Astrocyte of the spinal cord (primary cell): ENCODE measurements at regions not wholly inside any gene's neighbourhood (a gene's known extent, or its start where the extent isn't known, plus 50 kb on each side); places are given as distances from the start of the nearest gene placed in this dataset.

Source experiments
- DNase-seq: peaks from one replicate; pipeline ENCODE4 v3.0.0; 2011; ENCODE audit warnings: low read depth, low spot score
- H3K4me3 ChIP-seq: 2 replicates; pipeline ENCODE4 v1.5.1; 2011; ENCODE audit warnings: low read depth, mild to moderate bottlenecking, low read length, moderate library complexity
- CTCF ChIP-seq: IDR thresholded peaks from 2 replicates; pipeline ENCODE4 v1.5.1; 2012; ENCODE audit warnings: low read depth, mild to moderate bottlenecking, low read length, inconsistent platforms
- in situ Hi-C: cut with HindIII; loops from 2 replicates; pipeline ENCODE4 v1.10.0; 2017; ENCODE audit warnings: low sequenced_read_pairs

- in situ Hi-C loops: no loop called here
- no peak overlapping the region for H3K4me3 ChIP-seq
- no peak for TF ChIP-seq CTCF
- no peak for DNase-seq
Measured at GRCh38 chr4:100649417-100649816, 131.6 kb upstream of the EMCN start.

DNA sequence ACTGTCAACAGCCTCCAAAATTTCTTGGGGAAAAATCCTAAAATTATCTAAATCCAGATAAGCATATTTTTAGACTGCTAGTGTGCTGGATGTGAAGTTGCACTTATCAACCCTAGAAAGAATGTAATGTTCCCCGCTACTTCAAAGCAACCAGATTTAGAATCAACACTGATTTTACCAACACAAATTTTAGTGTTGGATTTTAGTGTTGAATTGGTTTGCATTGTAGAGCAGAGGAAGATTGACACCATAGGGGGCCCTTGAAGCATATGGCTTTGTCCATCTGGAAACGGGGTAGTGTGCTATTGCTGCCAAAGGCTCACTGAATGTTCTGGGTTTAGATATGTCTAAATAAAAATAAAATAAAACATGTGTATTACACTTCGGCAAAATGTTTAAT, 126.3 kb upstream of the EMCN start:
- DNase-seq: no peak
- TF ChIP-seq CTCF: no peak
- no peak overlapping the region for H3K4me3 ChIP-seq
- in situ Hi-C loops: no loop called here

GRCh38 chr4:100641336-100641735, 123.5 kb upstream of the EMCN start:
- in situ Hi-C loops: no loop called here
- no peak for TF ChIP-seq CTCF
- no peak overlapping the region for H3K4me3 ChIP-seq
- DNase-seq: no peak

GRCh38 chr4:100635899-100636298, 118.1 kb upstream of the EMCN start:
- TF ChIP-seq CTCF: no peak
- no peak overlapping the region for H3K4me3 ChIP-seq
- in situ Hi-C loops: no loop called here
- no peak for DNase-seq

GRCh38 chr4:100633269-100633668, 115.4 kb upstream of the EMCN start:
- TF ChIP-seq CTCF: no peak
- DNase-seq: no peak
- in situ Hi-C loops: no loop called here
- no peak overlapping the region for H3K4me3 ChIP-seq

GRCh38 chr4:100632163-100632562, 114.3 kb upstream of the EMCN start:
- in situ Hi-C loops: no loop called here
- no peak for TF ChIP-seq CTCF
- DNase-seq: no peak
- H3K4me3 ChIP-seq: no peak overlapping the region
